PC-3 (cell line): ENCODE measurements at regions not wholly inside any gene's neighbourhood (a gene's known extent, or its start where the extent isn't known, plus 50 kb on each side); places are given as distances from the start of the nearest gene placed in this dataset.
"Not testable (repeated sequence)": the region's sequence is repeated elsewhere in the genome, so short reads cannot be mapped to it uniquely, and the experiment has no call there.

Source experiments
- EZH2 ChIP-seq: fragments of 300-600 bp; sonication (generic); IDR thresholded peaks from one replicate; pipeline ENCODE4 v1.6.1; 2017; ENCODE audit warnings: antibody characterized with exemption, mild to moderate bottlenecking, low read length; ENCODE audit not compliant: unreplicated experiment
- EZH2phosphoT487 ChIP-seq: fragments of 300-600 bp; sonication (generic); IDR thresholded peaks from 2 replicates; pipeline ENCODE4 v1.6.1; 2018; ENCODE audit warnings: mild to moderate bottlenecking, antibody characterized with exemption, low read length, borderline replicate concordance
- TF ChIP-seq, protein P1 (sequence below): fragments of 300-600 bp; sonication (generic); conservative IDR thresholded peaks from 2 replicates; pipeline ENCODE4 v1.5.1; 2017; ENCODE audit warnings: antibody characterized with exemption, low read depth, mild to moderate bottlenecking, low read length

DNA sequence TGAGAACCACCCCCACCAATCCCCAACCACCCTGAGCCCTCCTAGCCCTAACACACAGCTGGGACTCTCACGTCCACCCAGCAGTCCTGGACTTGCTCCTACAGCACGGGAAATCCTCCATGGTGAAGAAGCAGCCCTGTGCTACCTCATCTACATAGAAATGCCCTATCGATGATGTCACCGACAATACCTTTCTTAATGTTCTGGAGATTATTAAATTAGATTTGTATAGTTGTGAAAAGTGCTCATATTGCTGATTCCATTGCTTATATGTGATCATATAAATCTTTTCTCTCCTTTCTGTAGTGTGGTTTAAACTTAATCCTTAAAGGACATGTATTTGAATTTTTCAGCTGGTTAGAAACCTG, 97.1 kb downstream of the PPIAL4G start:
- TF ChIP-seq, protein P1, sequence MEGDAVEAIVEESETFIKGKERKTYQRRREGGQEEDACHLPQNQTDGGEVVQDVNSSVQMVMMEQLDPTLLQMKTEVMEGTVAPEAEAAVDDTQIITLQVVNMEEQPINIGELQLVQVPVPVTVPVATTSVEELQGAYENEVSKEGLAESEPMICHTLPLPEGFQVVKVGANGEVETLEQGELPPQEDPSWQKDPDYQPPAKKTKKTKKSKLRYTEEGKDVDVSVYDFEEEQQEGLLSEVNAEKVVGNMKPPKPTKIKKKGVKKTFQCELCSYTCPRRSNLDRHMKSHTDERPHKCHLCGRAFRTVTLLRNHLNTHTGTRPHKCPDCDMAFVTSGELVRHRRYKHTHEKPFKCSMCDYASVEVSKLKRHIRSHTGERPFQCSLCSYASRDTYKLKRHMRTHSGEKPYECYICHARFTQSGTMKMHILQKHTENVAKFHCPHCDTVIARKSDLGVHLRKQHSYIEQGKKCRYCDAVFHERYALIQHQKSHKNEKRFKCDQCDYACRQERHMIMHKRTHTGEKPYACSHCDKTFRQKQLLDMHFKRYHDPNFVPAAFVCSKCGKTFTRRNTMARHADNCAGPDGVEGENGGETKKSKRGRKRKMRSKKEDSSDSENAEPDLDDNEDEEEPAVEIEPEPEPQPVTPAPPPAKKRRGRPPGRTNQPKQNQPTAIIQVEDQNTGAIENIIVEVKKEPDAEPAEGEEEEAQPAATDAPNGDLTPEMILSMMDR, result not testable (repeated sequence)
- TF ChIP-seq EZH2phosphoT487, EZH2: not testable (repeated sequence)
